ENCODE measurements at regions not wholly inside any gene's neighbourhood (a gene's known extent, or its start where the extent isn't known, plus 50 kb on each side); places are given as distances from the start of the nearest gene placed in this dataset.

GRCh38 chr12:115273456-115273855, 589.5 kb upstream of the TBX3 start:
- ChIA-PET CTCF (no interaction called here), POLR2A (no interaction called here)

GRCh38 chr12:115268451-115268850, 584.5 kb upstream of the TBX3 start:
- Histone ChIP-seq H3K79me2 (ENCODE audit: control insufficient read depth, insufficient read depth, low read length) (no peaks in the 10 kb centered on the region), H3K4me2 (ENCODE audit: insufficient read depth, low read length) (no peak overlapping the region), H3K4me3 (replicated peaks in 1 of 3; ENCODE audit: insufficient read depth in 1 of 3, low read depth in 1 of 3, low read length in 3 of 3) (no peak overlapping the region), H3K27ac (ENCODE audit: insufficient read depth, low read depth, low read length) (no peak overlapping the region), H3K9me3 (replicated peaks; ENCODE audit: control insufficient read depth, insufficient read depth, low read length) (no peaks in the 10 kb centered on the region), H3K4me1 (ENCODE audit: control insufficient read depth, extremely low read depth, insufficient read depth, low read length) (no peaks in the 10 kb centered on the region), H4K20me1 (replicated peaks; ENCODE audit: control insufficient read depth, extremely low read depth, insufficient read depth, low read length) (no peaks in the 10 kb centered on the region), H2AFZ (ENCODE audit: low read depth, low read length) (no peak overlapping the region), H3K36me3 (ENCODE audit: control insufficient read depth in 2 of 2, extremely low read depth in 1 of 2, insufficient read depth in 2 of 2, low read length in 2 of 2) (no peaks in the 10 kb centered on the region), H3K9me1 (replicated peaks; ENCODE audit: control insufficient read depth, extremely low read depth, insufficient read depth, low read length) (no peaks in the 10 kb centered on the region), H3K27me3 (ENCODE audit: control insufficient read depth in 2 of 2, insufficient read depth in 2 of 2, low read length in 2 of 2) (no peaks in the 10 kb centered on the region), H3K9ac (replicated peaks; ENCODE audit: extremely low read depth, insufficient read depth, low read length) (no peak overlapping the region)
- FAIRE-seq (no peak), DNase-seq (ENCODE audit: low read depth, low spot score) (no peak)
- intact Hi-C loops (cut with micrococcal nuclease) (no loop called here), dilution Hi-C loops (cut with MboI; ENCODE audit: extremely low pct_ligation_motif_present, low sequenced_read_pairs) (no loop called here)
- BruUV-seq (replicated peaks) = no TSS peak
- ChIA-PET POLR2A (no interaction called here), CTCF (no interaction called here)
- no peak for TF ChIP-seq POLR2AphosphoS5 (IDR thresholded peaks at IDR 0.05; ENCODE audit: insufficient read depth, low read depth, low read length)
- TF ChIP-seq JUN (IDR thresholded peaks at IDR 0.05; ENCODE audit: borderline replicate concordance, insufficient read depth, insufficient read length, low read depth) = no peak
- no peak for TF ChIP-seq MYC (IDR thresholded peaks at IDR 0.05; ENCODE audit: low read depth, low read length)
- no peak for TF ChIP-seq POLR2A (IDR thresholded peaks at IDR 0.05; ENCODE audit: low read depth, low read length)
- TF ChIP-seq EZH2 (IDR thresholded peaks at IDR 0.05; ENCODE audit: borderline replicate concordance, low read depth, low read length, severe bottlenecking) = no peak
- no peak for TF ChIP-seq MAX (IDR thresholded peaks at IDR 0.05; ENCODE audit: insufficient read depth, insufficient read length)
- TF ChIP-seq CTCF (IDR thresholded peaks at IDR 0.05; ENCODE audit: extremely low read depth in 1 of 2, insufficient read depth in 1 of 2, low read depth in 1 of 2, low read length in 2 of 2) = no peak
- no peak for TF ChIP-seq GATA2 (IDR thresholded peaks at IDR 0.05; ENCODE audit: insufficient read depth, insufficient read length, low read depth, low read length)
- no peak for TF ChIP-seq FOS (IDR thresholded peaks at IDR 0.05; ENCODE audit: borderline replicate concordance, insufficient read depth, low read length)

More at GRCh38 chr12:115273456-115273855, 589.5 kb upstream of the TBX3 start:
- Histone ChIP-seq H4K20me1 (replicated peaks; ENCODE audit: control insufficient read depth, extremely low read depth, insufficient read depth, low read length) (no peaks in the 10 kb centered on the region), H3K4me2 (ENCODE audit: insufficient read depth, low read length) (no peak overlapping the region), H3K9ac (replicated peaks; ENCODE audit: extremely low read depth, insufficient read depth, low read length) (no peak overlapping the region), H3K36me3 (ENCODE audit: control insufficient read depth in 2 of 2, extremely low read depth in 1 of 2, insufficient read depth in 2 of 2, low read length in 2 of 2) (no peaks in the 10 kb centered on the region), H3K9me3 (replicated peaks; ENCODE audit: control insufficient read depth, insufficient read depth, low read length) (no peaks in the 10 kb centered on the region), H3K27ac (ENCODE audit: insufficient read depth, low read depth, low read length) (no peak overlapping the region), H3K27me3 (ENCODE audit: control insufficient read depth in 2 of 2, insufficient read depth in 2 of 2, low read length in 2 of 2) (no peaks in the 10 kb centered on the region), H3K4me3 (replicated peaks in 1 of 3; ENCODE audit: insufficient read depth in 1 of 3, low read depth in 1 of 3, low read length in 3 of 3) (no peak overlapping the region), H2AFZ (ENCODE audit: low read depth, low read length) (no peak overlapping the region), H3K9me1 (replicated peaks; ENCODE audit: control insufficient read depth, extremely low read depth, insufficient read depth, low read length) (no peaks in the 10 kb centered on the region), H3K4me1 (ENCODE audit: control insufficient read depth, extremely low read depth, insufficient read depth, low read length) (no peaks in the 10 kb centered on the region), H3K79me2 (ENCODE audit: control insufficient read depth, insufficient read depth, low read length) (no peaks in the 10 kb centered on the region)
- FAIRE-seq (no peak), DNase-seq (ENCODE audit: low read depth, low spot score) (no peak)
- BruUV-seq (replicated peaks) = no TSS peak
- no peak for TF ChIP-seq GATA2 (IDR thresholded peaks at IDR 0.05; ENCODE audit: insufficient read depth, insufficient read length, low read depth, low read length)
- TF ChIP-seq POLR2A (IDR thresholded peaks at IDR 0.05; ENCODE audit: low read depth, low read length) = no peak
- no peak for TF ChIP-seq FOS (IDR thresholded peaks at IDR 0.05; ENCODE audit: borderline replicate concordance, insufficient read depth, low read length)
- TF ChIP-seq POLR2AphosphoS5 (IDR thresholded peaks at IDR 0.05; ENCODE audit: insufficient read depth, low read depth, low read length) = no peak
- dilution Hi-C loops (cut with MboI; ENCODE audit: extremely low pct_ligation_motif_present, low sequenced_read_pairs) (no loop called here), intact Hi-C loops (cut with micrococcal nuclease) (no loop called here)

Measured in endothelial cell of umbilical vein (primary cell).